Mucosa of descending colon (tissue), 3 donors: ENCODE measurements at regions not wholly inside any gene's neighbourhood (a gene's known extent, or its start where the extent isn't known, plus 50 kb on each side); places are given as distances from the start of the nearest gene placed in this dataset.

Experiments used
- ATAC-seq: fragments of 200-7000 bp; cut with Tn5 transposase; one replicate; pipeline ENCODE4 v1.9.1; 2020; ENCODE audit warnings: mild to moderate bottlenecking, moderate library complexity
- DNase-seq, 3 donors: peaks; one replicate each; pipeline ENCODE4 v3.0.0-alpha.2; 2020
- H3K36me3 ChIP-seq: fragments of 200-600 bp; one replicate; pipeline ENCODE4 v1.8.0; 2021; ENCODE audit warnings: low read depth, mild to moderate bottlenecking
- H3K4me1 ChIP-seq: fragments of 200-600 bp; one replicate; pipeline ENCODE4 v1.8.0; 2021; ENCODE audit warnings: low read depth, mild to moderate bottlenecking
- H3K4me3 ChIP-seq: fragments of 200-600 bp; one replicate; pipeline ENCODE4 v1.8.0; 2021; ENCODE audit warnings: mild to moderate bottlenecking
- H3K9me3 ChIP-seq: fragments of 200-600 bp; one replicate; pipeline ENCODE4 v1.8.0; 2021; ENCODE audit warnings: mild to moderate bottlenecking
- CTCF ChIP-seq: fragments of 200-600 bp; IDR thresholded peaks from one replicate; pipeline ENCODE4 v1.8.0; 2022; ENCODE audit warnings: antibody characterized with exemption, mild to moderate bottlenecking
- intact Hi-C, 2 donors: fragments of 100-400 bp; cut with DNase I in 1 of 2; cut with micrococcal nuclease in 1 of 2; formaldehyde crosslinking; loops; one replicate each; pipeline versions ENCODE4 v1.11.0 to v1.11.1; 2022; cut with DNase I, micrococcal nuclease
- donor health status: DM: no; HTN: no; CAD: no; lungs with moderate emphysema.
- donor health status: DM: no; HTN: no; CAD: no.
- donor health status: DM: no; HTN: yes; CAD: no.

DNA sequence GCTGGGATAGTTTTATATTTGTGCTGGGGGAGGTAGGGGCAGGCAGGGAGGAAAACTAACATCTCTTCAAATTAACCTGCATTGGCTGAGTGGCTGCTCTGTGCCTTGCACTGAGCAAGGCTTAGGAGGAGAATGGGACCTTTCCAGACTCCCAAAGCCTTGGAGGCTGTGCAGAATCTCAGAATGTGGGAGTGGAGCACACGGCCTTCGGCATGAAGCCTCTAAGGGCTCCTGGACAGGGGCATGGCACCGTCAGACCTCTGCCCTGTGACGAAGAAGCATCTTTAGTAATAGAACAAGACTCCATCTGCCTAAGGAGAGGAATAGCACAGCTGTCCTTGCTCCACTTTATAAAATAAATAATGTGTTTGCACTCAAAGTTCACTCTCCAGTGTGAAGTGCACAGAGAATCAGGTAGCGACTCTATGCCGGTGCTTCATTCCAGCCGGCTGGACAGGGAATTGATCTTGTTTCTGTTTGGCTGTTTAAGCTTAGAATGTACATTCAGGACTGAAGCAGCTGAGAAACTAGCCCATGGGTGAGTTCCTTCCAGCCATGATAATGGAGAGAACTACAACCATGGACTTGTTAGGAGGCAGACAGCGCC, 228.5 kb upstream of the ADAMTS9 start:
- intact Hi-C loops: no loop called here
- H3K36me3 ChIP-seq: no peaks in the 10 kb centered on the region
- DNase-seq (no peak), ATAC-seq (no peak)
- no peak overlapping the region for H3K4me3 ChIP-seq
- no peaks in the 10 kb centered on the region for H3K4me1 ChIP-seq
- H3K9me3 ChIP-seq: no peaks in the 10 kb centered on the region
- TF ChIP-seq CTCF: no peak

- Histone ChIP-seq H3K4me3 (no peak overlapping the region), H3K4me1 (no peaks in the 10 kb centered on the region), H3K36me3 (no peaks in the 10 kb centered on the region), H3K9me3 (no peaks in the 10 kb centered on the region)
- no peak for TF ChIP-seq CTCF
- intact Hi-C loops: no loop called here
- ATAC-seq (peak; percentile 73), DNase-seq (no peak)
Measured at GRCh38 chr3:64915778-64916177, 228.0 kb upstream of the ADAMTS9 start.

DNA sequence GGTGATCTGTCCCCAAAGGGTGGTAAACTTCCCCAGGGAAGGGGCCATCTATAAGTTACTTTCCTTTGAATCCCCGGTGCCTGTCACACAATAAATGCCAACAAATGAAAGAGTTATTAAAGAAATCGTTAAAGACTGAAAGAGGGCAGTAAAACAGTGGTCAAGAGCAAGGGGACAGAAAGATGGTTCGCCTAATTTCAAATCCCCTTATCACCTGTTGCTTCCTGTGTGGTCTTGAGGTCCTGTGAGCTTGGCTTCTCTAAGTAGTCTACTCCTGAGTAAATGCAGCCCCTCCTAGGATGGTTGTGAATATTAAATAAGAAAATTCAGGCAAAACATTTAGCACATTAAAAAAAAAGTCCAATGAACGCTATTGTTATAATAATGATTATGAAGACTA, 225.7 kb upstream of the ADAMTS9 start:
- intact Hi-C loops: no loop called here
- no peak for DNase-seq
- Histone ChIP-seq H3K9me3 (no peaks in the 10 kb centered on the region), H3K4me3 (no peak overlapping the region), H3K4me1 (no peaks in the 10 kb centered on the region), H3K36me3 (no peaks in the 10 kb centered on the region)
- no peak for TF ChIP-seq CTCF
- no peak for ATAC-seq

DNA sequence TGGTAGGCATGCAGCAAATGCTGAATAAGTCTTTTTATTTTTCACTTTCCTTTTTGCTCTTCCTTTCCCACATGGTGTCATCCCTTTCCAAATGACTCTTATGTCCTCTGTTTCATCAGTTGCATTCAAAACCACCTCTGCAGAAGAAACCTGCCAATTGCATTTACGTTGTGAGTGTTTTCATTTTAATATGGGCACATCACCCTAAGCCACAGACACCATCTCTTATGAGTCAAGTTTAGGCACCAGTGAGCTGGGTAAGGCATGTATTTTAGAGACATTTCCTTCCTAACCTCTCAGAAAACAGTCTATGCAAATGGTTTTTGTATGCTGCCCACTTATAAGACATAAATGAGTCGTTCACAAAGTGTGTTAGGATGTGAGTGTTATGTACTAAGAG, 223.3 kb upstream of the ADAMTS9 start:
- no peak for TF ChIP-seq CTCF
- no peaks in the 10 kb centered on the region for H3K36me3 ChIP-seq
- intact Hi-C loops: no loop called here

DNA sequence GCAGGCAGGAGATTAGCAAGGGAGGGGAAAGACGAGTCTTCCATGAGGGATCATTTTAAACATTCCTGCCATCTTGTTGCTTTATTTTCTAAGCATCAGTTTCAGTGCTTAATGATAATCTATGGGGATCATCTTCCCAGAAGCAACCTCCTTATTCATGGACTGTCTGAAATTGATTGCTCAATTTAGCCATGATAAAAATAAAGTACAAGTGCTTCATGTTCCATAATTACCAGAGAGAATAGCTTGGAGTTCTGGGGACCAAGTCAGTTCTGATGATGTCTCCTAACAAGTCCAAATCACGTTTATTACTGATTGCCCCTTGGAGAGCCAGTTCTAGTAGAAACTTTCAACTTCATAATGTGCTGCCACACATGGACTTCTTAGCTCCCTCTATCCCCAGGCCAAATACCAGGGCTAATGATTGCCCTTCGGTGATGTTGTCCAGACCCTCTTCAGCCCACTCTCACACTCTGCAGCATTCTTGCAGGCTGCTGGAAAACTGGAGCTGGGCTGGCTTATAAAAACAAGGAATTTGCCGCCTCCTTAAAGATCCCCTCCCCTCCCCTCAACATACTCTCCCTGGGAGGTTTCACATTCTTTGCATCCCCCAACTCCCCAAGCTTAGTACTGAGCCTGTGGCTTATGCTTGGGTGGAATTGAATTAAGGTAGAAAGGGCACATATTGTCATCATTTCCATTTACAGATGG, 222.1 kb upstream of the ADAMTS9 start:
- intact Hi-C loops: no loop called here
- no peaks in the 10 kb centered on the region for H3K36me3 ChIP-seq
- no peak for DNase-seq
- H3K4me1 ChIP-seq: no peaks in the 10 kb centered on the region
- H3K4me3 ChIP-seq: no peak overlapping the region
- ATAC-seq: no peak
- no peak for TF ChIP-seq CTCF
- no peaks in the 10 kb centered on the region for H3K9me3 ChIP-seq

More for the DNA sequence above, 223.3 kb upstream of the ADAMTS9 start:
- ATAC-seq (no peak), DNase-seq (no peak)
- no peaks in the 10 kb centered on the region for H3K4me1 ChIP-seq
- H3K4me3 ChIP-seq: no peak overlapping the region
- H3K9me3 ChIP-seq: no peaks in the 10 kb centered on the region
